ENCODE measurements at regions not wholly inside any gene's neighbourhood (a gene's known extent, or its start where the extent isn't known, plus 50 kb on each side); places are given as distances from the start of the nearest gene placed in this dataset.

GRCh38 chr7:25308246-25308645 lies 80.0 kb upstream of the NPVF start:
- H3K36me3 ChIP-seq (ENCODE audit: low read depth, low read length): no peaks in the 10 kb centered on the region
- DNase-seq: no peak
- H3K27me3 ChIP-seq (ENCODE audit: low read length): peaks cover 57% of the 10 kb centered on the region
- no peaks in the 10 kb centered on the region for H4K20me1 ChIP-seq (ENCODE audit: low read length)
- no TSS peak for BruUV-seq (replicated peaks)
- no peak overlapping the region for H3K4me3 ChIP-seq (ENCODE audit: low read length)
- no peak overlapping the region for H3K9ac ChIP-seq (ENCODE audit: low read length)
- ChIA-PET POLR2A (ENCODE audit: unreplicated experiment) (no interaction called here), CTCF (no interaction called here)
- H3K4me1 ChIP-seq (ENCODE audit: insufficient read depth, low read length): no peaks in the 10 kb centered on the region
- H2AFZ ChIP-seq (ENCODE audit: low read length): no peak overlapping the region
- no peaks in the 10 kb centered on the region for H3K9me3 ChIP-seq (ENCODE audit: low read length)
- TF ChIP-seq CTCF (conservative IDR thresholded peaks at IDR 0.05; ENCODE audit: low read depth, low read length) (no peak), EZH2 (IDR thresholded peaks at IDR 0.05; ENCODE audit: low read length, unreplicated experiment) (no peak), EZH2phosphoT487 (IDR thresholded peaks at IDR 0.05; ENCODE audit: borderline replicate concordance, low read length) (no peak)
- no peak overlapping the region for H3K27ac ChIP-seq (ENCODE audit: low read length)
- no peaks in the 10 kb centered on the region for H3F3A ChIP-seq (ENCODE audit: low read length, unreplicated experiment)
- no peak for ATAC-seq
- no peak overlapping the region for H3K4me2 ChIP-seq (ENCODE audit: low read length)
- H3K9me2 ChIP-seq (replicated peaks; ENCODE audit: low read length): no peaks in the 10 kb centered on the region
- no peaks in the 10 kb centered on the region for H3K79me2 ChIP-seq (ENCODE audit: low read length)
- intact Hi-C loops (cut with micrococcal nuclease): no loop called here

GRCh38 chr7:25308906-25309705 lies 80.8 kb upstream of the NPVF start:
- DNase-seq (no peak), ATAC-seq (no peak)
- no peaks in the 10 kb centered on the region for H3K4me1 ChIP-seq (ENCODE audit: insufficient read depth, low read length)
- intact Hi-C loops (cut with micrococcal nuclease): no loop called here
- H4K20me1 ChIP-seq (ENCODE audit: low read length): no peaks in the 10 kb centered on the region
- H3K36me3 ChIP-seq (ENCODE audit: low read depth, low read length): no peaks in the 10 kb centered on the region
- peaks cover 57% of the 10 kb centered on the region for H3K27me3 ChIP-seq (ENCODE audit: low read length)
- no peaks in the 10 kb centered on the region for H3K9me2 ChIP-seq (replicated peaks; ENCODE audit: low read length)
- H3K4me3 ChIP-seq (ENCODE audit: low read length): no peak overlapping the region
- ChIA-PET CTCF (no interaction called here), POLR2A (ENCODE audit: unreplicated experiment) (no interaction called here)
- H3K9ac ChIP-seq (ENCODE audit: low read length): no peak overlapping the region
- H3K4me2 ChIP-seq (ENCODE audit: low read length): no peak overlapping the region
- no peaks in the 10 kb centered on the region for H3K79me2 ChIP-seq (ENCODE audit: low read length)
- no TSS peak for BruUV-seq (replicated peaks)
- H3F3A ChIP-seq (ENCODE audit: low read length, unreplicated experiment): no peaks in the 10 kb centered on the region
- H3K9me3 ChIP-seq (ENCODE audit: low read length): no peaks in the 10 kb centered on the region
- TF ChIP-seq EZH2phosphoT487 (IDR thresholded peaks at IDR 0.05; ENCODE audit: borderline replicate concordance, low read length) (no peak), EZH2 (IDR thresholded peaks at IDR 0.05; ENCODE audit: low read length, unreplicated experiment) (no peak), CTCF (conservative IDR thresholded peaks at IDR 0.05; ENCODE audit: low read depth, low read length) (no peak)
- no peak overlapping the region for H2AFZ ChIP-seq (ENCODE audit: low read length)
- no peak overlapping the region for H3K27ac ChIP-seq (ENCODE audit: low read length)

- no peaks in the 10 kb centered on the region for H4K20me1 ChIP-seq (ENCODE audit: low read length)
- no peak overlapping the region for H3K4me3 ChIP-seq (ENCODE audit: low read length)
- H3F3A ChIP-seq (ENCODE audit: low read length, unreplicated experiment): no peaks in the 10 kb centered on the region
- ChIA-PET POLR2A (ENCODE audit: unreplicated experiment) (no interaction called here), CTCF (no interaction called here)
- intact Hi-C loops (cut with micrococcal nuclease): no loop called here
- H3K79me2 ChIP-seq (ENCODE audit: low read length): no peaks in the 10 kb centered on the region
- no peak overlapping the region for H3K4me2 ChIP-seq (ENCODE audit: low read length)
- no peak overlapping the region for H3K9ac ChIP-seq (ENCODE audit: low read length)
- BruUV-seq (replicated peaks): no TSS peak
- ATAC-seq (no peak), DNase-seq (no peak)
- H3K9me2 ChIP-seq (replicated peaks; ENCODE audit: low read length): no peaks in the 10 kb centered on the region
- TF ChIP-seq EZH2phosphoT487 (IDR thresholded peaks at IDR 0.05; ENCODE audit: borderline replicate concordance, low read length) (no peak), EZH2 (IDR thresholded peaks at IDR 0.05; ENCODE audit: low read length, unreplicated experiment) (no peak), CTCF (conservative IDR thresholded peaks at IDR 0.05; ENCODE audit: low read depth, low read length) (no peak)
- H3K36me3 ChIP-seq (ENCODE audit: low read depth, low read length): no peaks in the 10 kb centered on the region
- H3K27ac ChIP-seq (ENCODE audit: low read length): no peak overlapping the region
- H2AFZ ChIP-seq (ENCODE audit: low read length): no peak overlapping the region
- no peaks in the 10 kb centered on the region for H3K9me3 ChIP-seq (ENCODE audit: low read length)
- no peaks in the 10 kb centered on the region for H3K4me1 ChIP-seq (ENCODE audit: insufficient read depth, low read length)
- peaks cover 66% of the 10 kb centered on the region for H3K27me3 ChIP-seq (ENCODE audit: low read length)
Observed at GRCh38 chr7:25310896-25311295, 82.6 kb upstream of the NPVF start.

Measured in PC-3 (cell line).